ENCODE measurements at regions not wholly inside any gene's neighbourhood (a gene's known extent, or its start where the extent isn't known, plus 50 kb on each side); places are given as distances from the start of the nearest gene placed in this dataset.

DNA sequence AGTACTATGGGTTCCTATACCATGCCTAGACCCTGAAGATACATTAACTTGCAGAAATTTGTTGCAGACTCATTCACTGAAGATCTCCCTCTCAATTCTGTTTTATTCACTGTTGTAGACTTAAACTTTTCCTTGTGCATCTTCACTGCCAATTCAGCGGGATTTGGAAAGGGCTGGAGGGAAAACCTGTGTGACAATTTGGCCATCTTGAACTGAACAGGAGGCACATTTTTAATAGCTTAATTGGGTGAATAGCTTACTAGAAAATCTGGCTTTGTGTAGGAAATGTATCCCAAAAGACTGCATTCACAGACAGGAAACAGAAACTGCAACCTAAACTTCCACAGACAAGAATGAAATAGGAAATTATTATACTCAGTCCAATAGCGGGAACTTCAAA is 512.3 kb downstream of the XIRP2 start (continued):
- TF ChIP-seq, protein P1, sequence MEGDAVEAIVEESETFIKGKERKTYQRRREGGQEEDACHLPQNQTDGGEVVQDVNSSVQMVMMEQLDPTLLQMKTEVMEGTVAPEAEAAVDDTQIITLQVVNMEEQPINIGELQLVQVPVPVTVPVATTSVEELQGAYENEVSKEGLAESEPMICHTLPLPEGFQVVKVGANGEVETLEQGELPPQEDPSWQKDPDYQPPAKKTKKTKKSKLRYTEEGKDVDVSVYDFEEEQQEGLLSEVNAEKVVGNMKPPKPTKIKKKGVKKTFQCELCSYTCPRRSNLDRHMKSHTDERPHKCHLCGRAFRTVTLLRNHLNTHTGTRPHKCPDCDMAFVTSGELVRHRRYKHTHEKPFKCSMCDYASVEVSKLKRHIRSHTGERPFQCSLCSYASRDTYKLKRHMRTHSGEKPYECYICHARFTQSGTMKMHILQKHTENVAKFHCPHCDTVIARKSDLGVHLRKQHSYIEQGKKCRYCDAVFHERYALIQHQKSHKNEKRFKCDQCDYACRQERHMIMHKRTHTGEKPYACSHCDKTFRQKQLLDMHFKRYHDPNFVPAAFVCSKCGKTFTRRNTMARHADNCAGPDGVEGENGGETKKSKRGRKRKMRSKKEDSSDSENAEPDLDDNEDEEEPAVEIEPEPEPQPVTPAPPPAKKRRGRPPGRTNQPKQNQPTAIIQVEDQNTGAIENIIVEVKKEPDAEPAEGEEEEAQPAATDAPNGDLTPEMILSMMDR (IDR thresholded peaks at IDR 0.05) = no peak

DNA sequence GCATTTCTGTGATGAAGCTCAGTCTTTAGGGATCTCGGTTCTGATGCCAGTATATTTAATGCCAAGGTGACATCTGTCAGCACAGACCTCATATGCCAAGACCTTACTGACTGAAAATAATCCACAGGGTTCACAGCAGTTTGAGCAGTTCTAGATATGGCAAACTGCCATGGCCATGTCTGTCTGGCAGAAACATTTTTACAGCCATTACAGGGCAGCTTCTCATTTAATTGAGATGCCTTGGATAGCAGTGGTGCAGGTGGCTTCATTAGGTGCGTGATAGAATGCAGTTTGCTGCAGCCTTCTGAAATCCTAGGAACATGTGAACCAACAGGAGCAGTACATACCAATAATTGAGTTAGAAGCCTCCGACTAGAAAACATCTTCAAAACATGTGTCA is 510.6 kb downstream of the XIRP2 start:
- no peaks in the 10 kb centered on the region for H3K36me3 ChIP-seq (replicated peaks in 1 of 2; ENCODE audit: control insufficient read depth in 1 of 2, insufficient read depth in 2 of 2, low read length in 1 of 2)
- H3K27ac ChIP-seq (ENCODE audit: low read depth in 2 of 2, low read length in 1 of 2) = no peak overlapping the region
- H3K79me2 ChIP-seq (ENCODE audit: insufficient read depth) = no peaks in the 10 kb centered on the region
- H3K4me3 ChIP-seq (ENCODE audit: low read depth in 2 of 2, low read length in 1 of 2) = no peak overlapping the region
- TF ChIP-seq TEAD4 (IDR thresholded peaks at IDR 0.05; ENCODE audit: borderline replicate concordance, insufficient read depth) (no peak), EP300 (IDR thresholded peaks at IDR 0.05; ENCODE audit: borderline replicate concordance in 1 of 2, low read depth in 1 of 2, low read length in 1 of 2) (no peak), RCOR1 (IDR thresholded peaks at IDR 0.05; ENCODE audit: low read length) (peak; percentile 50; the same call in 1 of the 2 replicates), FOSL2 (IDR thresholded peaks at IDR 0.05; ENCODE audit: borderline replicate concordance, low read depth) (no peak)
- TF ChIP-seq, protein P2, sequence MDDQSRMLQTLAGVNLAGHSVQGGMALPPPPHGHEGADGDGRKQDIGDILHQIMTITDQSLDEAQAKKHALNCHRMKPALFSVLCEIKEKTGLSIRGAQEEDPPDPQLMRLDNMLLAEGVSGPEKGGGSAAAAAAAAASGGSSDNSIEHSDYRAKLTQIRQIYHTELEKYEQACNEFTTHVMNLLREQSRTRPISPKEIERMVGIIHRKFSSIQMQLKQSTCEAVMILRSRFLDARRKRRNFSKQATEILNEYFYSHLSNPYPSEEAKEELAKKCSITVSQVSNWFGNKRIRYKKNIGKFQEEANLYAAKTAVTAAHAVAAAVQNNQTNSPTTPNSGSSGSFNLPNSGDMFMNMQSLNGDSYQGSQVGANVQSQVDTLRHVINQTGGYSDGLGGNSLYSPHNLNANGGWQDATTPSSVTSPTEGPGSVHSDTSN (IDR thresholded peaks at IDR 0.05) = no peak
- TF ChIP-seq, protein P1 (IDR thresholded peaks at IDR 0.05) = no peak
- POLR2A ChIA-PET = no interaction called here
- H2AFZ ChIP-seq (ENCODE audit: low read depth) = no peak overlapping the region
- peaks cover 0 to 2% of the 10 kb centered on the region in 2 experiments; a peak in 2 of 4 replicates for H3K4me1 ChIP-seq (ENCODE audit: control insufficient read depth in 1 of 2, insufficient read depth in 2 of 2, low read depth in 1 of 2, low read length in 1 of 2)
- H4K20me1 ChIP-seq (ENCODE audit: insufficient read depth) = no peaks in the 10 kb centered on the region
- no peaks in the 10 kb centered on the region for H3K9me2 ChIP-seq
- no peak overlapping the region for H3K4me2 ChIP-seq
- CTCF ChIA-PET = interaction anchor here (0.6 kb wide), 1 partner anchor 14 kb away, joined by 3 read pairs; no protein-coding TSS in a partner anchor
- H3F3A ChIP-seq (replicated peaks; ENCODE audit: insufficient read depth) = no peaks in the 10 kb centered on the region
- no peak overlapping the region for H3K9ac ChIP-seq
- WGBS (ENCODE audit: low lambda C conversion rate) = 54% methylated on average over 3 of the region's 3 CpGs
- no peaks in the 10 kb centered on the region for H3K9me3 ChIP-seq
- peak; percentile 3 for DNase-seq
- H3K27me3 ChIP-seq (ENCODE audit: insufficient read depth) = no peaks in the 10 kb centered on the region

DNA sequence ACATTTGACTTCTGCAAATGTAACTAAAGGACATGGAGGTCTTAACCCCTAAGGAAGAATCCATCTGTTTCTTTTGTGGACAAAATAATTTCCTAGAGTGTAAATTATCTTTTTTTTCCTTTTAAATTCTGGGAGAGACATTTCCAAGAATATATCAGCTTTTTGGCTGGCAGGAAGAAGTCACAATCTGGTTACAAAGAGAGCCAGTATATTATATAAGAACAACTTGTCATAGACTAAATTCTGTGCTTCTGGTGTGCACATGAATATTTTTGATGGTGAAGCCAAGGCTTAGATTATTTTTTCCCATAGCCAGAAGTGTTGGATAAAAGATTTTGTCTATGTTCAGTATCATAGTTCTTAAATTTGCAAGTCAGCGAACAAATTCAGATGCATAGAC is 500.6 kb downstream of the XIRP2 start:
- WGBS (ENCODE audit: low lambda C conversion rate) = 78% methylated on average over 1 of the region's 1 CpG
- H3K9ac ChIP-seq = no peak overlapping the region
- CTCF ChIA-PET = no interaction called here
- no peak for DNase-seq
- no peak overlapping the region for H3K4me2 ChIP-seq
- H3K27me3 ChIP-seq (ENCODE audit: insufficient read depth) = no peaks in the 10 kb centered on the region
- H2AFZ ChIP-seq (ENCODE audit: low read depth) = no peak overlapping the region
- H3F3A ChIP-seq (replicated peaks; ENCODE audit: insufficient read depth) = no peaks in the 10 kb centered on the region
- no peak overlapping the region for H3K27ac ChIP-seq (ENCODE audit: low read depth in 2 of 2, low read length in 1 of 2)
- H3K9me2 ChIP-seq = no peaks in the 10 kb centered on the region
- no peak overlapping the region for H3K4me3 ChIP-seq (ENCODE audit: low read depth in 2 of 2, low read length in 1 of 2)
- H3K79me2 ChIP-seq (ENCODE audit: insufficient read depth) = no peaks in the 10 kb centered on the region
- H3K4me1 ChIP-seq (ENCODE audit: control insufficient read depth in 1 of 2, insufficient read depth in 2 of 2, low read depth in 1 of 2, low read length in 1 of 2) = no peaks in the 10 kb centered on the region
- TF ChIP-seq FOXJ3 (CRISPR knock-in tag; IDR thresholded peaks at IDR 0.05) (no peak), SIN3A (IDR thresholded peaks at IDR 0.05; ENCODE audit: borderline replicate concordance, low read depth, low read length) (no peak), TAF1 (IDR thresholded peaks at IDR 0.05; ENCODE audit: borderline replicate concordance, low read depth, low read length) (no peak), FOXM1 (IDR thresholded peaks at IDR 0.05; ENCODE audit: low read depth) (no peak), GABPA (IDR thresholded peaks at IDR 0.05; ENCODE audit: low read depth) (no peak), POLR2AphosphoS5 (IDR thresholded peaks at IDR 0.05; ENCODE audit: low read depth, low read length) (no peak), ELF1 (IDR thresholded peaks at IDR 0.05) (no peak), EZH2phosphoT487 (IDR thresholded peaks at IDR 0.05; ENCODE audit: borderline replicate concordance, low read depth) (no peak), JUND (IDR thresholded peaks at IDR 0.05) (no peak), SMC3 (IDR thresholded peaks at IDR 0.05; ENCODE audit: low read depth, low read length) (no peak), MXI1 (IDR thresholded peaks at IDR 0.05; ENCODE audit: low read depth, low read length) (no peak), TCF12 (IDR thresholded peaks at IDR 0.05) (no peak), EP300 (IDR thresholded peaks at IDR 0.05; ENCODE audit: borderline replicate concordance in 1 of 2, low read depth in 1 of 2, low read length in 1 of 2) (no peak), RAD21 (IDR thresholded peaks at IDR 0.05; ENCODE audit: low read length) (no peak), GATA2 (CRISPR knock-in tag; IDR thresholded peaks at IDR 0.05) (no peak)
- no peaks in the 10 kb centered on the region for H3K36me3 ChIP-seq (replicated peaks in 1 of 2; ENCODE audit: control insufficient read depth in 1 of 2, insufficient read depth in 2 of 2, low read length in 1 of 2)
- H3K9me3 ChIP-seq = no peaks in the 10 kb centered on the region
- POLR2A ChIA-PET = no interaction called here
- no peaks in the 10 kb centered on the region for H4K20me1 ChIP-seq (ENCODE audit: insufficient read depth)

Data from SK-N-SH (cell line).